ENCODE measurements at regions not wholly inside any gene's neighbourhood (a gene's known extent, or its start where the extent isn't known, plus 50 kb on each side); places are given as distances from the start of the nearest gene placed in this dataset.

DNA sequence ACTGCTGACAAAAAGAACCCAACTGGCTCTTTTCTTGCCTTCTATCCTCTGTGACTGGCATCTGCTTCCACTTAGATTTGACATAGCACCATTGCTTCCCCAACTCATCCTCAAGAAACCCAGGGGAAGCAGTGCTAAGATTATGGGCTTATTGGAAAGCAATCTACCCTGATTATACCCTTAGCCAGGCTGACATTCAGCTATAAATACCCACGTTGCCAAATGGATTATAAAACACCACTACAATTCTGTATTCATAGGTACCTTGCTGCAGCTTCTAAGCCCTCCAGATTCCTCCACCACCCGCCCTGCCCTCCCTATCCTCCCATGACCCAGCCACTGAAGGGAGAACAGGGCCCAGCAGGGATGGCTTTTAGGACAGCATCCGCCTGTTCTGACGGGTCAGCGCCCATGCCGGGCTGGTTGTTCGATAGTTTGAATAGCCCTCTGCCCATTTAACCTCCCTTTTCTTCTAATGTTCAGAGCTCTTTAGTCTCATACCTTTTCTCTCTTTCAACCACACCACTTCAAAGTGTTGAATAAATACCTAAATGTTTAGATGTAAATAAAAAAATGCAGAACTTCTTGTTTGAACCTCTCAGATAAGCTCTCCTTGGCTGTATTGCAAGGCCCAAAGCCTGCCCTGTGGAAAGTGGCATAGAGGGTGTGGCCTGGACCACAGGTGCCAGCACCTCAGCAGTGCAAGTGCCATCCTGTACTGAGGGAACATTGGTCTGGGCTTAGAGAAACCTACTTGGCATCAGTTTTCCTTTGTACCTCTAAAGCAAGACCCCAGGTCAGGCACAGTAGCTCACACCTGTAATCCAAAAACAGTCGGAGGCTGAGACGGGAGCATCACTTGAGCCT lies 86.6 kb upstream of the RGPD5 start:
- Histone ChIP-seq H3K36me3 (no peaks in the 10 kb centered on the region), H3K9me3 (no peaks in the 10 kb centered on the region), H3K4me1 (no peaks in the 10 kb centered on the region), H3K27me3 (no peaks in the 10 kb centered on the region), H3K27ac (no peak overlapping the region), H3K4me3 (no peak overlapping the region)
- TF ChIP-seq POLR2A (IDR thresholded peaks at IDR 0.05), result no peak
- TF ChIP-seq, protein P1, sequence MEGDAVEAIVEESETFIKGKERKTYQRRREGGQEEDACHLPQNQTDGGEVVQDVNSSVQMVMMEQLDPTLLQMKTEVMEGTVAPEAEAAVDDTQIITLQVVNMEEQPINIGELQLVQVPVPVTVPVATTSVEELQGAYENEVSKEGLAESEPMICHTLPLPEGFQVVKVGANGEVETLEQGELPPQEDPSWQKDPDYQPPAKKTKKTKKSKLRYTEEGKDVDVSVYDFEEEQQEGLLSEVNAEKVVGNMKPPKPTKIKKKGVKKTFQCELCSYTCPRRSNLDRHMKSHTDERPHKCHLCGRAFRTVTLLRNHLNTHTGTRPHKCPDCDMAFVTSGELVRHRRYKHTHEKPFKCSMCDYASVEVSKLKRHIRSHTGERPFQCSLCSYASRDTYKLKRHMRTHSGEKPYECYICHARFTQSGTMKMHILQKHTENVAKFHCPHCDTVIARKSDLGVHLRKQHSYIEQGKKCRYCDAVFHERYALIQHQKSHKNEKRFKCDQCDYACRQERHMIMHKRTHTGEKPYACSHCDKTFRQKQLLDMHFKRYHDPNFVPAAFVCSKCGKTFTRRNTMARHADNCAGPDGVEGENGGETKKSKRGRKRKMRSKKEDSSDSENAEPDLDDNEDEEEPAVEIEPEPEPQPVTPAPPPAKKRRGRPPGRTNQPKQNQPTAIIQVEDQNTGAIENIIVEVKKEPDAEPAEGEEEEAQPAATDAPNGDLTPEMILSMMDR (IDR thresholded peaks at IDR 0.05), result no peak
- ATAC-seq (no peak), DNase-seq (no peak)
- 90 to 92% (median 91%) methylated on average over 9 of the region's 9 CpGs for WGBS, 4 donors
- intact Hi-C loops (cut with DNase I), result loop anchor here in 1 of 10 donors (10.0 kb wide), 1 partner anchor 93 kb away; the partner anchor contains the start of genes SEPTIN10 and SOWAHC

DNA sequence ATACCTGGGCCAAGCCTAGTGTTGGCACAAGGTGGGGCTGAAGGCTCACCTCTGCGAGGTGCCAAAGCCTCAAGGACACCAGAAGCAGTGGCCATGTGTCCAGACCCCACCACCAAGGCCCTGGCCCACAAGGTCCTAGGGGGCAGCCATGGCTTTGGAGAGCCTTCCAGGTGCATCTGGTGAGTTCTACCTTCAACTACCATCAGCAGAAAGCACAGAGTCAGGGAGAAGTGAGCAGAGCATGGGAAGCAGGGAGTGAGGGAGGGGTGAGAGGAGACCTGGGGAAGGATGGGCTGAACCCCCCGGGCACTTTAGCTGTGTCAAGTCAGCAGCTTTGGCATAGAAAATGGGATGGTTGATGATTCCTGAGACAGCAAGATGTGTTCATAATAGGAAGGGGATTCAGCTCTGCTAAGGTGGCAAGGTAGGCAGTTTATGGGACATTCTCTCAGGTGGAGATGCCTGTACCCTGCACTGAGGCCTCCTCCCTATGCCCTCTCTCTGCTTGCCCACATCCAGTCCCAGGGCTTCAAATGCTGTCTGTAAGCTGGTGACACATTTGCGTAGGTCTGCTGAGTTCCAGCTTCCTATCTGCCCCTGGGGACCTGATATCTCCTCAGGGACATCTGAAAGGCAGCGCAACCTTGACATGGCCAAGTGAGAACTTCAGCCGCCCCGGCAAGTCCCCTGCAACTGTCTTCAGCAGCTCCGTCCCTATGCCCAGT lies 83.4 kb upstream of the RGPD5 start:
- peak; percentile 16 to 71 (median 28) for ATAC-seq
- Histone ChIP-seq H3K9me3 (no peaks in the 10 kb centered on the region), H3K27me3 (no peaks in the 10 kb centered on the region), H3K36me3 (no peaks in the 10 kb centered on the region), H3K4me1 (no peaks in the 10 kb centered on the region), H3K27ac (no peak overlapping the region), H3K4me3 (no peak overlapping the region)
- DNase-seq, result no peak
- intact Hi-C loops (cut with DNase I), result loop anchor here in 2 of 10 donors (10.0 kb wide), 1 partner anchor 166 kb away; no protein-coding TSS in a partner anchor
- TF ChIP-seq POLR2A (IDR thresholded peaks at IDR 0.05), result no peak
- TF ChIP-seq, protein P1 (IDR thresholded peaks at IDR 0.05), result no peak
- WGBS, 4 donors, result 84 to 87% (median 86%) methylated on average over 7 of the region's 7 CpGs

DNA sequence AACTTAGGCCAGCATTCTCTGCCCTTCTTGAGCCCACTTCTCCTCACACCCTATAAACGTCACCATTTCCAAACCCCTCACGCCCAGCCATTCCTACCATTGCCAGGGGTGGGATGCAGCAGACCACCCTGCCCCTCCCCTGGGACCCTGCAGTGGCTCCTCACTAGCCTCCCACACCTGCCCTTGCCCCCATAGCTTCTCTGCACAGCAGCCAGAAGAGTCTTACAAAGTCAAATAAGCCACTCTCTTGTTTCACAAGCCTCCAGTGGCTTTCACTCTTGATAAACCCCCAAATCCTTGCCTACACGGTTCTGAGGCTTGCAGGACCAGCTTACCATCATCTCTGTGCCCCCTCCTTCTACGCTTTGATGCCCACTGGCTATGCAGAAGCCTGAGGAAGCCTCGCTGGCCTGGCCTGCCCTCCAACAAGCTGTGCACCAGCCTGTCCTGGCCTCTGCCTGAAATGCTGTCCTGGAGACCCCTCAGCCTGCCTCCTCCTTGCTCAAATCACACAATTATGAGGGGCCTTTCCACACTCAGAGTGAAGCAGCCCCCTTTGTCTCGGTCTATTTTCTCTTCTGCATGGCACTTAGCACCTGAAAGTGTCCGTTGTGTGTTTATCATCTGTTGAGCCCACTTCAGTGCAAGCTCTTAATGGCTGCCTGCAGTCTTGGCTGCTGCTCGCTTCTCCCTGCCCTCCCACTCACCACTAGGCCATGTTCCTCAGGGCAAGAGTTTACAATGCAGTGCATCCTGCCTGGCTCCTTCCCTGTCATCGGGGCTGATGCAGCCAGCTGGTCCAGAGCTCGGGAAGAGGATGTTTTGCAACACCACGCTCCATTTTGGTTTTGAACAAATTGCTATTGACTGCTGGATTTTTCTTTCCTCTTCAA lies 82.6 kb upstream of the RGPD5 start:
- DNase-seq, result no peak
- Histone ChIP-seq H3K9me3 (no peaks in the 10 kb centered on the region), H3K4me1 (no peaks in the 10 kb centered on the region), H3K36me3 (no peaks in the 10 kb centered on the region), H3K27ac (no peak overlapping the region), H3K27me3 (no peaks in the 10 kb centered on the region), H3K4me3 (no peak overlapping the region)
- intact Hi-C loops (cut with DNase I), result loop anchor here in 2 of 10 donors (10.0 kb wide), 1 partner anchor 167 kb away; no protein-coding TSS in a partner anchor
- TF ChIP-seq, protein P1 (IDR thresholded peaks at IDR 0.05), result no peak
- TF ChIP-seq POLR2A (IDR thresholded peaks at IDR 0.05), result no peak
- WGBS, 4 donors, result 66 to 69% (median 67%) methylated on average over 11 of the region's 11 CpGs
- ATAC-seq, result peak in 1 of 4 donors; percentile 23
